Breast epithelium (tissue), 3 donors: ENCODE measurements at regions not wholly inside any gene's neighbourhood (a gene's known extent, or its start where the extent isn't known, plus 50 kb on each side); places are given as distances from the start of the nearest gene placed in this dataset.

ENCODE experiments used
- CTCF ChIP-seq, 3 donors: fragments of 450-650 bp; IDR thresholded peaks; one replicate each; pipeline ENCODE4 v1.5.1; 2016 to 2017; ENCODE audit warnings: antibody characterized with exemption in 3 of 3, mild to moderate bottlenecking in 3 of 3, moderate library complexity in 3 of 3
- POLR2AphosphoS5 ChIP-seq, 3 donors: sonication (generic); formaldehyde crosslinking; IDR thresholded peaks; one replicate each; pipeline ENCODE4 v1.6.1; 2017; ENCODE audit warnings: antibody characterized with exemption in 3 of 3

DNA sequence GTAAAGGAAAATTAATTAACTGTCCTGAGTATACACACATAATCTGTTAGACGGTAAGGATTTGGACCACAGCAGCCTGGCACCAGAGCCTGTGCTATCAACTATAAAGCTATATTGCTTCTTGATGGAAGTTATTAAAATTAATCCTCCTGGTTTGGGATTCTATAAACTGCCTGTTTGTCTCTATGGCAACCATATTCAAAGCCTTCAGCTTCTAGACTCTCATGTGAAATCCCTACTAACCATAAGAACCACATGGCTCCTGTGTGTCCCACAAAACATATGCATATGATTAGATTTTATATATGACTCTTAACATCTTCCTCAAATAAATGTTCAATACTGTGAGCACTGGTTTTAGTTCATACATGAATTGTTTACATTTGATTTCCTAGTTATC is 380.8 kb downstream of the ANKRD50 start:
- TF ChIP-seq CTCF (IDR thresholded peaks at IDR 0.05) (no peak), POLR2AphosphoS5 (IDR thresholded peaks at IDR 0.05) (no peak)
